GM12878 (cell line): ENCODE measurements at regions not wholly inside any gene's neighbourhood (a gene's known extent, or its start where the extent isn't known, plus 50 kb on each side); places are given as distances from the start of the nearest gene placed in this dataset.

Source experiments
- ATAC-seq: fragments of 200-7000 bp; cut with Tn5 transposase; 3 replicates; pipeline ENCODE4 v1.9.1; 2020; ENCODE audit warnings: mild to moderate bottlenecking, moderate library complexity
- BruUV-seq: library from RNA; stranded (reverse); fragments of 400-500 nt; replicated peaks from 2 replicates; lab custom pipeline; 2021; lab: Mats Ljungman, UMichigan
- CTCF ChIA-PET: fragments of 300-600 bp; sonication (Branson Sonifier 250); formaldehyde crosslinking; extraction: SDS; loops from one replicate; lab custom pipeline; 2021; ENCODE audit warnings: inconsistent platforms; lab: Yijun Ruan, JAX
- POLR2A ChIA-PET: fragments of 350-600 bp; formaldehyde crosslinking; extraction: SDS; loops from one replicate; lab custom pipeline; 2021; ENCODE audit warnings: inconsistent platforms; lab: Charles Lee
- RAD21 ChIA-PET: fragments of 300-600 bp; sonication (Branson Sonifier 250); formaldehyde crosslinking; loops from one replicate; lab custom pipeline; 2023; ENCODE audit warnings: antibody characterized with exemption; ENCODE audit not compliant: unreplicated experiment; lab: Charles Lee
- SMC1A ChIA-PET: fragments of 300-600 bp; sonication (Branson Sonifier 250); formaldehyde crosslinking; loops from one replicate; lab custom pipeline; 2023; ENCODE audit not compliant: unreplicated experiment, uncharacterized antibody; lab: Charles Lee
- DNase-seq: peaks from one replicate; pipeline ENCODE4 v3.0.0-alpha.2; 2011; ENCODE audit warnings: low read depth, low spot score
- FAIRE-seq: peaks from 3 replicates; lab custom pipeline; 2011; peaks lifted over from hg19 to GRCh38; lab: Jason Lieb, UNC
- H2AFZ ChIP-seq: 2 replicates; pipeline ENCODE4 v1.6.0; 2011; ENCODE audit warnings: low read depth, low read length, control low read depth; ENCODE audit not compliant: control insufficient read depth
- H3K27ac ChIP-seq: 2 replicates; pipeline ENCODE4 v1.5.1; 2011; ENCODE audit warnings: control low read depth; ENCODE audit not compliant: control insufficient read depth, insufficient read depth
- H3K27me3 ChIP-seq, 2 experiments: replicated peaks in 1 of 2; 2 replicates each; pipeline versions ENCODE4 v1.6.0 to v1.6.1; 2011; ENCODE audit warnings: low read length in 1 of 2; ENCODE audit not compliant: control insufficient read depth in 2 of 2, insufficient read depth in 2 of 2
- H3K36me3 ChIP-seq, 2 experiments: 2 replicates each; pipeline ENCODE4 v1.5.1; 2011; ENCODE audit warnings: low read length in 1 of 2; ENCODE audit not compliant: control insufficient read depth in 2 of 2, insufficient read depth in 2 of 2
- H3K4me1 ChIP-seq: 2 replicates; pipeline ENCODE4 v1.6.1; 2011; ENCODE audit warnings: mild to moderate bottlenecking, low read length, moderate library complexity, mixed read lengths; ENCODE audit not compliant: control insufficient read depth, insufficient read depth
- H3K4me2 ChIP-seq: 2 replicates; pipeline ENCODE4 v1.6.0; 2011; ENCODE audit warnings: control low read depth; ENCODE audit not compliant: control insufficient read depth, insufficient read depth
- H3K4me3 ChIP-seq: fragments of 200-600 bp; sonication (generic); 2 replicates; pipeline ENCODE4 v1.5.1; 2016
- H3K79me2 ChIP-seq: 2 replicates; pipeline ENCODE4 v1.6.0; 2011; ENCODE audit warnings: low read length; ENCODE audit not compliant: control insufficient read depth, insufficient read depth
- H3K9ac ChIP-seq: 2 replicates; pipeline ENCODE4 v1.8.0; 2011; ENCODE audit warnings: low read length, control low read depth, mixed read lengths; ENCODE audit not compliant: control insufficient read depth, insufficient read depth
- H3K9me3 ChIP-seq: replicated peaks from 3 replicates; pipeline ENCODE4 v1.5.1; 2011; ENCODE audit warnings: mild to moderate bottlenecking, low read length; ENCODE audit not compliant: control insufficient read depth, insufficient read depth
- H4K20me1 ChIP-seq: 2 replicates; pipeline ENCODE4 v1.6.0; 2011; ENCODE audit not compliant: control insufficient read depth, insufficient read depth
- ATF7 ChIP-seq: fragments of 450-650 bp; IDR thresholded peaks from 2 replicates; pipeline ENCODE4 v1.6.1; 2016; ENCODE audit warnings: low read depth, mild to moderate bottlenecking
- BHLHE40 ChIP-seq, 2 experiments: fragments of 450-650 bp in 1 of 2; IDR thresholded peaks; 2 replicates each; pipeline ENCODE4 v1.6.1; 2011 to 2017; ENCODE audit warnings: low read depth in 2 of 2, borderline replicate concordance in 1 of 2, improper control_type of control experiment in 1 of 2, low read length in 1 of 2, mild to moderate bottlenecking in 1 of 2
- CREM ChIP-seq: IDR thresholded peaks from 2 replicates; pipeline ENCODE4 v1.6.1; 2014; ENCODE audit warnings: antibody characterized with exemption, low read depth
- EZH2 ChIP-seq: IDR thresholded peaks from 2 replicates; pipeline ENCODE4 v1.6.1; 2012; ENCODE audit warnings: low read depth, mild to moderate bottlenecking, control low read depth, inconsistent platforms, low read length, borderline replicate concordance; ENCODE audit not compliant: control insufficient read depth
- GATAD2B ChIP-seq: fragments of 450-650 bp; conservative IDR thresholded peaks from 2 replicates; pipeline ENCODE4 v1.6.1; 2017; ENCODE audit warnings: low read depth, mild to moderate bottlenecking, moderate library complexity
- HDGF ChIP-seq: fragments of 450-650 bp; IDR thresholded peaks from 2 replicates; pipeline ENCODE4 v1.6.1; 2016; ENCODE audit warnings: antibody characterized with exemption
- IRF4 ChIP-seq: IDR thresholded peaks from 2 replicates; pipeline ENCODE4 v1.6.1; 2011; ENCODE audit warnings: low read depth, low read length
- KDM1A ChIP-seq: fragments of 200-600 bp; sonication (generic); IDR thresholded peaks from 2 replicates; pipeline ENCODE4 v1.6.1; 2016; ENCODE audit warnings: borderline replicate concordance
- MXI1 ChIP-seq: fragments of 150-350 bp; IDR thresholded peaks from 2 replicates; pipeline ENCODE4 v1.6.1; 2011; ENCODE audit warnings: low read depth, mild to moderate bottlenecking, inconsistent platforms, low read length, improper control_type of control experiment
- RB1 ChIP-seq: fragments of 450-650 bp; formaldehyde crosslinking; IDR thresholded peaks from 2 replicates; pipeline ENCODE4 v1.6.1; 2017; ENCODE audit warnings: mild to moderate bottlenecking, borderline replicate concordance
- RELA ChIP-seq: fragments of 450-650 bp; IDR thresholded peaks from 2 replicates; pipeline ENCODE4 v1.8.0; 2014; ENCODE audit warnings: borderline replicate concordance; ENCODE audit not compliant: partially characterized antibody
- RUNX3 ChIP-seq: IDR thresholded peaks from 2 replicates; pipeline ENCODE4 v1.6.1; 2012; ENCODE audit warnings: low read length, inconsistent platforms
- SMAD5 ChIP-seq: IDR thresholded peaks from 2 replicates; pipeline ENCODE4 v1.6.1; 2016; ENCODE audit warnings: antibody characterized with exemption, low read depth
- SMC3 ChIP-seq: IDR thresholded peaks from 2 replicates; pipeline ENCODE4 v1.6.1; 2011; ENCODE audit warnings: low read length, improper control_type of control experiment, borderline replicate concordance
- WGBS: methylation state at CpG from one replicate; pipeline ENCODE4 v1.1.6; 2016; ENCODE audit warnings: low lambda C conversion rate; ENCODE audit not compliant: insufficient replicate concordance, insufficient coverage; ENCODE audit errors: missing lambda C conversion rate; 5-methylcytosine and 5-hydroxymethylcytosine counted together
- in situ Hi-C: fragments of 300-500 bp; cut with MboI; formaldehyde crosslinking; loops from 9 replicates; pipeline ENCODE4 v1.14.3; 2018; ENCODE audit warnings: mixed read lengths
- intact Hi-C: fragments of 100-400 bp; cut with micrococcal nuclease; formaldehyde crosslinking; loops from one replicate; pipeline ENCODE4 v1.14.2; 2022; ENCODE audit not compliant: unreplicated experiment
- TF ChIP-seq, protein P1 (sequence below): IDR thresholded peaks from 2 replicates; pipeline ENCODE4 v1.6.1; 2012; ENCODE audit warnings: mild to moderate bottlenecking, low read depth, low read length
- TF ChIP-seq, protein P2 (sequence below): IDR thresholded peaks from 2 replicates; pipeline ENCODE4 v1.6.1; 2011; ENCODE audit warnings: borderline replicate concordance, low read depth, mild to moderate bottlenecking, moderate library complexity, low read length; ENCODE audit not compliant: insufficient read depth, poor library complexity, severe bottlenecking

DNA sequence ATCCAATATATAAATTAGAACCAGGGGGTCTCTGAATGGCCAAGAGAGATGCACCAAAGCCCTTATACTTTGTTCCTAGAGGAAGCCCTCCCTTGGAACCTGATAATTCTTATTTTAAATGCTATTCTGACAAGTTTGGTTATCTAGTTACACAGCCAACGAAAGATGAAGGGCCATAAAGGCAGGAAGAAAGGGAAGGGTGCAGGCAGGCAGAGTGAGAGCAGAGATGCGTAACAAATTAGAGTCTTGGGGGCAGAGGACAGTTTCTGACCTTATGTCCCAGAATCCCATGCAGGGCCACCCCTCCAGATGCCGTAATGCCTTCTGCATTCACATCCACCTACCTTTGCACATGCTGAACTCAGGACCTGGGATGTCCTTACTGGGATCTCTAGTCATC lies 344.6 kb upstream of the ARID1B start:
- TF ChIP-seq RB1 (no peak), IRF4 (no peak), CREM (no peak), RELA (no peak), EZH2 (no peak), GATAD2B (no peak), SMC3 (no peak), KDM1A (no peak)
- Histone ChIP-seq H3K9ac (no peak overlapping the region), H3K4me3 (no peak overlapping the region), H4K20me1 (no peaks in the 10 kb centered on the region), H3K79me2 (no peaks in the 10 kb centered on the region), H2AFZ (no peak overlapping the region), H3K27ac (no peak overlapping the region), H3K9me3 (no peaks in the 10 kb centered on the region), H3K27me3 (no peaks in the 10 kb centered on the region), H3K36me3 (no peaks in the 10 kb centered on the region), H3K4me2 (no peak overlapping the region), H3K4me1 (no peaks in the 10 kb centered on the region)
- intact Hi-C loops (no loop called here), in situ Hi-C loops (no loop called here)
- BruUV-seq = no TSS peak
- SMC1A ChIA-PET = no interaction called here
- WGBS = 0% methylated on average over 3 of the region's 3 CpGs
- FAIRE-seq (no peak), ATAC-seq (no peak), DNase-seq (no peak)
- CTCF ChIA-PET = no interaction called here
- POLR2A ChIA-PET = no interaction called here
- RAD21 ChIA-PET = no interaction called here

DNA sequence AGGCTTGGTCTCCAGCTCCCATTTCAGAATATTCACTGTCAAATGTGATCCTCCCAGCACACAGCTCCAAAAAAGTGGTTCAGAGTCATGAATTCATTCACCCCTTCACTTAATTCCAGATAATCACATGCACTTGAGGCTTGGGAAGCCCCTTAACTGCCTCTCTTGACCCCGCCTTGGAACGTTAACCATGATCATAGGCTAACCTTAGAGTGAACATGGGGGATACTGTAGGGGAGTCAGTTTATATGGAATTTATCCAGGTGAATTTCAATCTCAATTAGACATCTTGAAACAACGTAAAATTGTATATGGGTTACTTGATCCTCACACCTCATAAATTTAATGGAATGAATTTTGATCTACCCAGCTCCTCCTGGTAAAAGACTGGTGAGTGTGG lies 346.8 kb upstream of the ARID1B start:
- DNase-seq (no peak), FAIRE-seq (no peak), ATAC-seq (no peak)
- Histone ChIP-seq H3K79me2 (no peaks in the 10 kb centered on the region), H2AFZ (no peak overlapping the region), H3K9me3 (no peaks in the 10 kb centered on the region), H3K27ac (no peak overlapping the region), H3K27me3 (no peaks in the 10 kb centered on the region), H3K4me2 (no peak overlapping the region), H3K36me3 (no peaks in the 10 kb centered on the region), H4K20me1 (no peaks in the 10 kb centered on the region), H3K9ac (no peak overlapping the region), H3K4me3 (no peak overlapping the region), H3K4me1 (no peaks in the 10 kb centered on the region)
- ChIA-PET POLR2A (no interaction called here), RAD21 (interaction anchor here (0.7 kb wide), 1 partner anchor 510 kb away, joined by 3 read pairs; no protein-coding TSS in a partner anchor), SMC1A (interaction anchor here (1.1 kb wide), 1 partner anchor 10 kb away, joined by 3 read pairs; no protein-coding TSS in a partner anchor), CTCF (no interaction called here)
- 2% methylated on average over 3 of the region's 3 CpGs for WGBS
- BruUV-seq = no TSS peak
- in situ Hi-C loops = no loop called here
- intact Hi-C loops = no loop called here
- TF ChIP-seq, protein P1, sequence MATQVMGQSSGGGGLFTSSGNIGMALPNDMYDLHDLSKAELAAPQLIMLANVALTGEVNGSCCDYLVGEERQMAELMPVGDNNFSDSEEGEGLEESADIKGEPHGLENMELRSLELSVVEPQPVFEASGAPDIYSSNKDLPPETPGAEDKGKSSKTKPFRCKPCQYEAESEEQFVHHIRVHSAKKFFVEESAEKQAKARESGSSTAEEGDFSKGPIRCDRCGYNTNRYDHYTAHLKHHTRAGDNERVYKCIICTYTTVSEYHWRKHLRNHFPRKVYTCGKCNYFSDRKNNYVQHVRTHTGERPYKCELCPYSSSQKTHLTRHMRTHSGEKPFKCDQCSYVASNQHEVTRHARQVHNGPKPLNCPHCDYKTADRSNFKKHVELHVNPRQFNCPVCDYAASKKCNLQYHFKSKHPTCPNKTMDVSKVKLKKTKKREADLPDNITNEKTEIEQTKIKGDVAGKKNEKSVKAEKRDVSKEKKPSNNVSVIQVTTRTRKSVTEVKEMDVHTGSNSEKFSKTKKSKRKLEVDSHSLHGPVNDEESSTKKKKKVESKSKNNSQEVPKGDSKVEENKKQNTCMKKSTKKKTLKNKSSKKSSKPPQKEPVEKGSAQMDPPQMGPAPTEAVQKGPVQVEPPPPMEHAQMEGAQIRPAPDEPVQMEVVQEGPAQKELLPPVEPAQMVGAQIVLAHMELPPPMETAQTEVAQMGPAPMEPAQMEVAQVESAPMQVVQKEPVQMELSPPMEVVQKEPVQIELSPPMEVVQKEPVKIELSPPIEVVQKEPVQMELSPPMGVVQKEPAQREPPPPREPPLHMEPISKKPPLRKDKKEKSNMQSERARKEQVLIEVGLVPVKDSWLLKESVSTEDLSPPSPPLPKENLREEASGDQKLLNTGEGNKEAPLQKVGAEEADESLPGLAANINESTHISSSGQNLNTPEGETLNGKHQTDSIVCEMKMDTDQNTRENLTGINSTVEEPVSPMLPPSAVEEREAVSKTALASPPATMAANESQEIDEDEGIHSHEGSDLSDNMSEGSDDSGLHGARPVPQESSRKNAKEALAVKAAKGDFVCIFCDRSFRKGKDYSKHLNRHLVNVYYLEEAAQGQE = no peak
- no peak for TF ChIP-seq SMAD5
- TF ChIP-seq RUNX3 = no peak
- TF ChIP-seq ATF7 = no peak
- TF ChIP-seq MXI1 = no peak
- TF ChIP-seq HDGF = no peak
- TF ChIP-seq BHLHE40 (IDR thresholded peaks at IDR 0.05; ENCODE audit: borderline replicate concordance in 1 of 2, low read depth in 2 of 2, low read length in 1 of 2) = no peak
- TF ChIP-seq, protein P2, sequence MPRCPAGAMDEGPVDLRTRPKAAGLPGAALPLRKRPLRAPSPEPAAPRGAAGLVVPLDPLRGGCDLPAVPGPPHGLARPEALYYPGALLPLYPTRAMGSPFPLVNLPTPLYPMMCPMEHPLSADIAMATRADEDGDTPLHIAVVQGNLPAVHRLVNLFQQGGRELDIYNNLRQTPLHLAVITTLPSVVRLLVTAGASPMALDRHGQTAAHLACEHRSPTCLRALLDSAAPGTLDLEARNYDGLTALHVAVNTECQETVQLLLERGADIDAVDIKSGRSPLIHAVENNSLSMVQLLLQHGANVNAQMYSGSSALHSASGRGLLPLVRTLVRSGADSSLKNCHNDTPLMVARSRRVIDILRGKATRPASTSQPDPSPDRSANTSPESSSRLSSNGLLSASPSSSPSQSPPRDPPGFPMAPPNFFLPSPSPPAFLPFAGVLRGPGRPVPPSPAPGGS = no peak
